GM12872 (cell line): ENCODE measurements at regions not wholly inside any gene's neighbourhood (a gene's known extent, or its start where the extent isn't known, plus 50 kb on each side); places are given as distances from the start of the nearest gene placed in this dataset.

Source experiments
- TF ChIP-seq, protein P1 (sequence below): IDR thresholded peaks from 3 replicates; pipeline ENCODE4 v1.5.1; 2011; ENCODE audit warnings: low read depth, mild to moderate bottlenecking, low read length, moderate library complexity; ENCODE audit not compliant: insufficient read depth

DNA sequence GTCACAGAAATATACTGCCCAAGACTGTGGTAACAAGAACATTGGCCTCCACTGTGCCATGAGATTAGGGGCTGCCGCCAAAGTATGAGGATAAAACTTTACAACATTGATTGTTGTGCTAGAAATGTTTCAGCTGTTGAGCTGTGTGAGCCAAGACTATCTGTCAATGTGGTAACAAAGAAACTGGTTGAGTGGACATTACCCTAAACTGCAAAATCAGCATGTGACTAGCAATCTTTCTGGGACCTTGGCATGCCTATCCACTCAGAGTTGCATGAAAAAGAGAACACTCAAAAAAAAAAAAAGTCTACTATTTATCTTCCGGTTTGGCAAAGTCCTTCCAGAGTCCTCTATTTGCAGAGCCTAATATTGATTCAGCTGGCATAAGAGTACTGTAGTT is 605.6 kb upstream of the CNTNAP2 start:
- TF ChIP-seq, protein P1, sequence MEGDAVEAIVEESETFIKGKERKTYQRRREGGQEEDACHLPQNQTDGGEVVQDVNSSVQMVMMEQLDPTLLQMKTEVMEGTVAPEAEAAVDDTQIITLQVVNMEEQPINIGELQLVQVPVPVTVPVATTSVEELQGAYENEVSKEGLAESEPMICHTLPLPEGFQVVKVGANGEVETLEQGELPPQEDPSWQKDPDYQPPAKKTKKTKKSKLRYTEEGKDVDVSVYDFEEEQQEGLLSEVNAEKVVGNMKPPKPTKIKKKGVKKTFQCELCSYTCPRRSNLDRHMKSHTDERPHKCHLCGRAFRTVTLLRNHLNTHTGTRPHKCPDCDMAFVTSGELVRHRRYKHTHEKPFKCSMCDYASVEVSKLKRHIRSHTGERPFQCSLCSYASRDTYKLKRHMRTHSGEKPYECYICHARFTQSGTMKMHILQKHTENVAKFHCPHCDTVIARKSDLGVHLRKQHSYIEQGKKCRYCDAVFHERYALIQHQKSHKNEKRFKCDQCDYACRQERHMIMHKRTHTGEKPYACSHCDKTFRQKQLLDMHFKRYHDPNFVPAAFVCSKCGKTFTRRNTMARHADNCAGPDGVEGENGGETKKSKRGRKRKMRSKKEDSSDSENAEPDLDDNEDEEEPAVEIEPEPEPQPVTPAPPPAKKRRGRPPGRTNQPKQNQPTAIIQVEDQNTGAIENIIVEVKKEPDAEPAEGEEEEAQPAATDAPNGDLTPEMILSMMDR: no peak

DNA sequence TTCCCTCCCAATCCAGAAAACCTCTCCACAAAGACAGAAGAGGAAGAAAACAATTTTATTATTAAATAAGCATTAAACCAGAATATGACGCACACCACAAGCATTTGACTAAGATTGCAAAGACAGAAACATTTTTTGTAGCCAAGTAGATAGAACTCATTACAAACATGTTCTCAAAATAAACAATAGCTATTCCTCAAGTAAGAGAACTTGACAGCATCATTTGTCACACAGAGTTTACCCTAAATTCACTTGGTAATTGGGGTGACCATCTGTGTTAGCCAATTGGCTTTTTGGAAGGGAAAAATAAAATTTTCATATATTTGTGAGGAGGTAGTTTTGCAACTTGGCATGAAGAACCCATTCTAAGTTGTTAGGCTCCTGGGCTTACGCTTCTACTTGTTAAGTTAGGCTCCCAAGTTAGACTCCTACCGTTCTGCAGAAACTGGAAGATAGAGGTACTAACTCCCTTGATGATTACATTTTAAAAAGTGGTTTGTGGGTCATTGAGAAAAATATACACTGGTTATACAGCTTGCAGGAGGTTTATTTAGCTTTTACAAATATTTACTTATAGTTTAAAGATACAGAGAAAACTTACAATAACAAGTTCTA is 618.6 kb upstream of the CNTNAP2 start:
- TF ChIP-seq, protein P1: no peak

DNA sequence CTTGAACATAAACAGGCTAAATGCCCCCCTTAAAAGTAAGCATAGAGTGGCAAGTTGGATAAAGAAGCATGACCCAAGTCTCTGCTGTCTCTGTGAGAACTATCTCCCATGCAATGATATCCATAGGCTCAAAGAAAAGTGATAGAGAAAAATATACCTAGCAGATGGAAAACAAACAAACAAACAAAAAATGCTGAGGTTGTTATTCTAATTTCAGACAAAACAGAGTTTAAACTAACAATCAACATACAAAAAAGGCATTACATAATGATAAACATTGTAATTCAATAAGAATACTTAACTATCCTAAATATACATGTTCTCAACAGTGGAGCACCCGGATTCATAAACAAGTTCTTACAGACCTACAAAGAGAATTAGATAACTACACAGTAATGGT is 626.2 kb upstream of the CNTNAP2 start:
- TF ChIP-seq, protein P1: no peak

DNA sequence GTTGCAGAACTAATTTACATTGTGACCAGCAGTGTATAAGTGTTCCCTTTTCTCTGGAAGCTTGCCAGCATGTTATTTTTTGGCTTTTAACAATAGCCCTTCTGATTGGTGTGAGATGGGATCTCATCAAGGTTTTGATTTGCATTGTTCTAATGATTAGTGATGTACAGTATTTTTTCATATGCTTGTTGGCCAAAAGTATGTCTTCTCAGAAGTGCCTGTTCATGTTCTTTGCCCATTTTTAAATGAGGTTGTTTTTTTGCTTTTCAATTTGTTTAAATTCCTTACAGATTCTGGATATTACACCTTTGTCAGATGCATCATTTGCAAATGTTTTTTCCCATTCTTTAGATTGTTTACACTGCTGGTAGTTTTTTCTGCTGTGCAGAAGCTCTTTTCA is 627.0 kb upstream of the CNTNAP2 start:
- TF ChIP-seq, protein P1: no peak

DNA sequence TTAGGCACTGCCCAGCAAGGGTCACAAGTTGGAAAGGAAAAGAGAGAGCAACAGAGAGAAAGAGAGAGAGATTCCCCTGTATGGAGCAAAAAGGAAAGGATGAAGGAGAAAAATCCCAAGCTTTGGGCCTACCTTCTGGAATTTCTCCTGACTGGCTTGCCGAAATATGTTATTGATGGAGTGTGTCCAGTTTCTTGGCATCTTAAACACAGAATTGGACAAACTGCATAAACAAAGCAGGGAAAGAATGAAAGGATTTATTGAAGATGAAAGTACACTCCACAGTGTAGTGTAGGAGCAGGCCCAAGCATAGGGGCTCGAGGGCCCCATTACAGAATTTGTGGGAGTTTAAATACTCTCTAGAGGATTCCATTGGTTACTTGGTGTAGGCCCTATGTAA is 627.8 kb upstream of the CNTNAP2 start:
- TF ChIP-seq, protein P1: no peak

DNA sequence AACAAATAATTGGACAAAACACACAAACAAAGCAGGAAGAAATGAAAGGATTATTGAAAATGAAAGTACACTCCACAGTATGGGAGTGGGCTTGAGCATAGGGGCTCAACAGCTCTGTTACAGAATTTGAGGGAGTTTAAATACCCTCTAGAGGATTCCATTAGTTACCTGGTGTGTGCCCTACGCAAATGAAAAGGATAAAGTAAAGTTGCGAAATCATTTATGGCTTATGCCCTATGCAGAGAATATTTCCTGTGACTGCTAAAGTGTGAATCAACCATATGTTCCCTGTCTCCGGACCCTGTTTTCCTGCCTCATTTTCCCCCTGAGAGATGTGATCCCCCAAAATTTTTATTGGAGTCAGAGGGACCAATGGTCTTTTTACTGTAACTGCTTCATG is 634.6 kb upstream of the CNTNAP2 start:
- TF ChIP-seq, protein P1: no peak

DNA sequence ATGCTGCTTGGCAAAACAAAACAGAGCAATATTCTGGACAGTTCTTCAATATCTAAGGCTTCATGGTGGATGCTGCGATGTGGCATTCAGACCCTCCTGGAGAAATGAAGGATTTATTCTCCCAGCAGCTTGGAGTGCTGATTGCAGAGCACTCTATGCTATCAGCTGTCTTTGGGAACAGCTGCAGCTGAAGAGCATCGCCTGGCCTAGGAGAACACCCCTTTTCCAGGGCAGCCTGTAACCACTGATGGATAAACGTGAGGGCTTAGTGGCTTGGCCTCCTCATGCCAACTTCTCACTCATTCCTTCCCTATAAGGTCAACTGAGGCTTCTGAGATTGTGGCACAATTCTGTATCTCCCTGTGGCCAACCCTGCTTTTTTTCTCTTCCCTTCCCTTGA is 638.1 kb upstream of the CNTNAP2 start:
- TF ChIP-seq, protein P1: no peak
